ENCODE measurements at regions not wholly inside any gene's neighbourhood (a gene's known extent, or its start where the extent isn't known, plus 50 kb on each side); places are given as distances from the start of the nearest gene placed in this dataset.
A peak's percentile ranks its signal among the peaks of the same experiment; 100 is the strongest.

DNA sequence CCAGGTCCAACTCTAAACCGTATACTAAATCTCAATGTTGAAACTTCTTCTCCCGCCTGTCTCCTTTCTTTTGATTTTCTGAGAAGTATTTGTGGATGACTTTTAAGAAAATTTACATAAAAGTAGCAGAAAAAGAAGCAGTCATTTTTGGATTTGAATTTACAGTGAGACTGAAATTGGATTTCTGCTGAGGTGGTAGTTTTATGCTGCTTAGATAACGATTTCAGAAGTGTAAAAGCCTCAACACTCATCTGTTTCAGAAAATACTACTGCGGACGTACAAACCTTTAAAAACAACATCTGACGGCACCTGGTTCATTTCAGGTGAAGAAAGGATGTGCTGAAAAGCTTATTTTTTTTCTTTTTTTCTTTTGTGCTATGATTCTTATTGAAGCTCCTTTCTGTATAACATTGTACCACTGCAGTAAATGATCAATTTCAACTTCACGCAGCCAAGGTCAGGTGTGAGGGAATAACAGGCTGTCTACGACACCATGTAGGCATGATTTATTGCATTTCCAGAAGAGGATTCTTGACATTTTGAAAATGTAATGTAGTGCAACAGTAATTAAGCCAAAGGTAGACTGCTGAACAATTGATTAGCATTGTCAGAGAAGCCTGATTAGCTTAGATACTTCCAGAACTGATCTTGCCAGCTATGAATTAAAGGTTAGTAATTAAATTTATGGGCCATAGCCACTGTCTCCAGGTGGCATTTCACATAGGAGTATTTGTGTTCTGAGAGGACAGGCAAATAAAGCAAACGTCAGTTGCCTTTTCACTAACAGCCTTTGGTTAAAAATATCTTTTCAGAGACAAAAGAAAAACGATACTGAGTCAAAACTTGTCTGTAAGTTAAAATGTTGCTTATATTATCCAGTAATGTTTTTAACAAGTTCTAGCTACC is 134.6 kb upstream of the KBTBD8 start:
- no peak for TF ChIP-seq CTCF (IDR thresholded peaks at IDR 0.05; ENCODE audit: low read depth, low read length)
- H3K4me3 ChIP-seq (replicated peaks in 1 of 2; ENCODE audit: low read depth in 2 of 2, low read length in 2 of 2) = no peak overlapping the region
- no peak for DNase-seq (ENCODE audit: low read depth in 2 of 2)

GRCh38 chr3:66884659-66885058 is 113.4 kb upstream of the KBTBD8 start:
- H3K4me3 ChIP-seq (replicated peaks in 1 of 2; ENCODE audit: low read depth in 2 of 2, low read length in 2 of 2) = no peak overlapping the region
- DNase-seq (ENCODE audit: low read depth in 2 of 2) = no peak
- no peak for TF ChIP-seq CTCF (IDR thresholded peaks at IDR 0.05; ENCODE audit: low read depth, low read length)

- peak; percentile 3 to 64 for DNase-seq (ENCODE audit: low read depth in 2 of 2)
- no peak for TF ChIP-seq CTCF (IDR thresholded peaks at IDR 0.05; ENCODE audit: low read depth, low read length)
- H3K4me3 ChIP-seq (replicated peaks in 1 of 2; ENCODE audit: low read depth in 2 of 2, low read length in 2 of 2) = no peak overlapping the region
Observed at GRCh38 chr3:66885326-66886000, 112.6 kb upstream of the KBTBD8 start.

DNA sequence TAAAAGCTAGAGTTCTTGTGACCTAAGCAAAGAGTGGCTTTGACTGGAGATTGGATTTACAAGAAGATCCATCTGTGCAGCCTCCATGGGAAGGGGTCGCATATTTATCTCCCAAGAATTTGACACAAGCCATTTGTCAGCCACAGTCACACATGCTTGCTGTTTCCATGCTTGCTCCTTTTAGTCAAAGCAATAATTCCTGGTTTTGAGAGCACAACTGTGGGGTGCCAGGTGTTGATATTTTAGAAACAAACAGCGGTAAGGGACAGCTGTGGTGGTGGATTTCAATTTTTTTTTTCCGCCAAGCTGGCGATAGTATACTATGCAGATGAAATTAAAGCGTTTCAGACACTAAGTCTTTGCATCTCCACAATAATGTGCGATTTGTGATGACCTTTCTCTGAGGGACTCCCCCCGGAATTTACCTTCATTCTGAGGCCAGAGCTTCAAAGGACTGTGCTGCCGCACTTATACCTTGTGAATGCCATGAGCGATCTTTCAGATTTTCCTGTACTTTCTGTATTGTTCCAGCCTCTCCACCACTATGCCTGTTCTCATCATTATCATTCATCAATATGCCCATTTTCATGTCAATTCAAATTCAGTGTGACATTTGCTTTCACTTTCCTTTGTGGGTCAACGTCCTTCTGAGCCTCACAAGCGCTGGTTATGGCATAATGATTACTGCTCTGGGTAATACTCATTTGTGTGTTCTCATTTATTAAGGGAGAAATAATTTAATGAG is 108.2 kb upstream of the KBTBD8 start:
- H3K4me3 ChIP-seq (replicated peaks in 1 of 2; ENCODE audit: low read depth in 2 of 2, low read length in 2 of 2) = no peak overlapping the region
- TF ChIP-seq CTCF (IDR thresholded peaks at IDR 0.05; ENCODE audit: low read depth, low read length) = no peak
- DNase-seq (ENCODE audit: low read depth in 2 of 2) = no peak

GRCh38 chr3:66898155-66898554 is 100.0 kb upstream of the KBTBD8 start:
- no peak for TF ChIP-seq CTCF (IDR thresholded peaks at IDR 0.05; ENCODE audit: low read depth, low read length)
- DNase-seq (ENCODE audit: low read depth in 2 of 2) = no peak
- no peak overlapping the region for H3K4me3 ChIP-seq (replicated peaks in 1 of 2; ENCODE audit: low read depth in 2 of 2, low read length in 2 of 2)

- DNase-seq (ENCODE audit: low read depth in 2 of 2) = no peak
- H3K4me3 ChIP-seq (replicated peaks in 1 of 2; ENCODE audit: low read depth in 2 of 2, low read length in 2 of 2) = no peak overlapping the region
- no peak for TF ChIP-seq CTCF (IDR thresholded peaks at IDR 0.05; ENCODE audit: low read depth, low read length)
Observed at GRCh38 chr3:66904336-66904735, 93.8 kb upstream of the KBTBD8 start.

Measured in cardiac fibroblast (primary cell).